ENCODE measurements at regions not wholly inside any gene's neighbourhood (a gene's known extent, or its start where the extent isn't known, plus 50 kb on each side); places are given as distances from the start of the nearest gene placed in this dataset.

- ATAC-seq (ENCODE audit: low read depth), result no peak
Measured at GRCh38 chr5:71817891-71818290, 98.8 kb downstream of the CARTPT start.

More at GRCh38 chr5:71817891-71818290, 98.8 kb downstream of the CARTPT start:
- no peak overlapping the region for H4K5ac ChIP-seq (ENCODE audit: low read depth, low read length)
- no CpG with 5 or more reads among the region's 7 CpGs for WGBS, 2 experiments (ENCODE audit: extremely low coverage in 2 of 2, insufficient read length in 1 of 2)
- CTCF ChIA-PET, result interaction anchor here (1.2 kb wide), 1 partner anchor 19 kb away, joined by 3 read pairs; no protein-coding TSS in a partner anchor
- H3K4me1 ChIP-seq (ENCODE audit: control insufficient read depth, insufficient read depth, low read length), result no peaks in the 10 kb centered on the region
- no peak overlapping the region for H2AK5ac ChIP-seq (ENCODE audit: low read depth, low read length)
- H3K4me2 ChIP-seq (ENCODE audit: low read depth, low read length), result no peak overlapping the region
- no peak overlapping the region for H3K23ac ChIP-seq (ENCODE audit: low read depth, low read length)
- intact Hi-C loops (cut with micrococcal nuclease) (no loop called here), dilution Hi-C loops (cut with HindIII; ENCODE audit: low sequenced_read_pairs, unreplicated experiment) (no loop called here), in situ Hi-C loops (cut with MboI; ENCODE audit: low sequenced_read_pairs) (no loop called here)
- BruUV-seq (replicated peaks), result no TSS peak
- no peak overlapping the region for H3K9ac ChIP-seq (ENCODE audit: low read depth, low read length)
- H2AK9ac ChIP-seq (replicated peaks; ENCODE audit: low read depth, low read length, poor library complexity), result no peak overlapping the region
- no peaks in the 10 kb centered on the region for H3K9me1 ChIP-seq (ENCODE audit: insufficient read depth, low read length)
- H2BK15ac ChIP-seq (ENCODE audit: low read depth, low read length), result no peak overlapping the region
- POLR2A ChIA-PET (ENCODE audit: unreplicated experiment), result no interaction called here
- no peak overlapping the region for H3K56ac ChIP-seq (ENCODE audit: extremely low read depth, insufficient read depth, low read length)
- H3K14ac ChIP-seq (replicated peaks; ENCODE audit: low read depth, low read length), result no peak overlapping the region
- no peak overlapping the region for H2BK5ac ChIP-seq (ENCODE audit: low read depth, low read length, poor library complexity, severe bottlenecking)
- H3K36me3 ChIP-seq (ENCODE audit: control insufficient read depth, insufficient read depth, low read length), result no peaks in the 10 kb centered on the region
- no peaks in the 10 kb centered on the region for H3K79me1 ChIP-seq (ENCODE audit: low read depth in 1 of 2, low read length in 2 of 2)
- no peak overlapping the region for H3K4me3 ChIP-seq (ENCODE audit: insufficient read depth, low read depth, low read length)
- DNase-seq, result no peak
- H3K4ac ChIP-seq (ENCODE audit: low read depth, low read length), result no peak overlapping the region
- H3K27ac ChIP-seq (ENCODE audit: insufficient read depth, low read length), result no peak overlapping the region
- H2AFZ ChIP-seq (replicated peaks; ENCODE audit: low read length, poor library complexity), result no peak overlapping the region
- no peak overlapping the region for H2BK20ac ChIP-seq (ENCODE audit: low read depth, low read length)
- no peak overlapping the region for H3K18ac ChIP-seq (ENCODE audit: low read depth, low read length)
- no peak overlapping the region for H4K8ac ChIP-seq (ENCODE audit: low read depth in 2 of 2, low read length in 2 of 2)
- H4K20me1 ChIP-seq (ENCODE audit: insufficient read depth, low read length), result no peaks in the 10 kb centered on the region
- no peak overlapping the region for H4K91ac ChIP-seq (ENCODE audit: insufficient read depth, low read depth, low read length)
- TF ChIP-seq SMC3 (IDR thresholded peaks at IDR 0.05; ENCODE audit: low read depth, low read length) (no peak), RAD21 (IDR thresholded peaks at IDR 0.05; ENCODE audit: low read length) (no peak), NFE2L2 (IDR thresholded peaks at IDR 0.05; ENCODE audit: low read depth, low read length) (no peak), CEBPB (IDR thresholded peaks at IDR 0.05; ENCODE audit: low read depth, low read length) (no peak), ELK1 (IDR thresholded peaks at IDR 0.05; ENCODE audit: borderline replicate concordance, low read depth, low read length) (no peak), MAZ (IDR thresholded peaks at IDR 0.05; ENCODE audit: borderline replicate concordance, low read depth, low read length) (no peak), USF2 (IDR thresholded peaks at IDR 0.05; ENCODE audit: low read depth, low read length) (no peak), POLR2A (IDR thresholded peaks at IDR 0.05; ENCODE audit: low read depth, low read length) (no peak), BHLHE40 (IDR thresholded peaks at IDR 0.05; ENCODE audit: low read depth, low read length) (no peak), RFX5 (IDR thresholded peaks at IDR 0.05; ENCODE audit: low read depth, low read length) (no peak), FOS (IDR thresholded peaks at IDR 0.05; ENCODE audit: low read depth, low read length) (no peak)
- TF ChIP-seq, protein P1, sequence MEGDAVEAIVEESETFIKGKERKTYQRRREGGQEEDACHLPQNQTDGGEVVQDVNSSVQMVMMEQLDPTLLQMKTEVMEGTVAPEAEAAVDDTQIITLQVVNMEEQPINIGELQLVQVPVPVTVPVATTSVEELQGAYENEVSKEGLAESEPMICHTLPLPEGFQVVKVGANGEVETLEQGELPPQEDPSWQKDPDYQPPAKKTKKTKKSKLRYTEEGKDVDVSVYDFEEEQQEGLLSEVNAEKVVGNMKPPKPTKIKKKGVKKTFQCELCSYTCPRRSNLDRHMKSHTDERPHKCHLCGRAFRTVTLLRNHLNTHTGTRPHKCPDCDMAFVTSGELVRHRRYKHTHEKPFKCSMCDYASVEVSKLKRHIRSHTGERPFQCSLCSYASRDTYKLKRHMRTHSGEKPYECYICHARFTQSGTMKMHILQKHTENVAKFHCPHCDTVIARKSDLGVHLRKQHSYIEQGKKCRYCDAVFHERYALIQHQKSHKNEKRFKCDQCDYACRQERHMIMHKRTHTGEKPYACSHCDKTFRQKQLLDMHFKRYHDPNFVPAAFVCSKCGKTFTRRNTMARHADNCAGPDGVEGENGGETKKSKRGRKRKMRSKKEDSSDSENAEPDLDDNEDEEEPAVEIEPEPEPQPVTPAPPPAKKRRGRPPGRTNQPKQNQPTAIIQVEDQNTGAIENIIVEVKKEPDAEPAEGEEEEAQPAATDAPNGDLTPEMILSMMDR (conservative IDR thresholded peaks at IDR 0.05; ENCODE audit: low read depth, low read length), result no peak
- H2BK120ac ChIP-seq (ENCODE audit: low read depth, low read length), result no peak overlapping the region
- peaks cover 18% of the 10 kb centered on the region for H3K27me3 ChIP-seq (ENCODE audit: control insufficient read depth, insufficient read depth, low read length)
- H3K9me3 ChIP-seq (ENCODE audit: control insufficient read depth, insufficient read depth, low read length), result 0 out of 2 replicates have a peak, but pooled peaks cover 2% of the 10 kb centered on the region

Measured in IMR-90 (cell line).